Epithelial cell of proximal tubule (primary cell): ENCODE measurements at regions not wholly inside any gene's neighbourhood (a gene's known extent, or its start where the extent isn't known, plus 50 kb on each side); places are given as distances from the start of the nearest gene placed in this dataset.

Experiments used
- DNase-seq: peaks from one replicate; pipeline ENCODE4 v3.0.0-alpha.2; 2011; ENCODE audit warnings: low read depth
- H3K4me3 ChIP-seq: 2 replicates; pipeline ENCODE4 v1.5.1; 2011; ENCODE audit warnings: low read depth, mild to moderate bottlenecking, low read length
- CTCF ChIP-seq: conservative IDR thresholded peaks from 2 replicates; pipeline ENCODE4 v1.5.1; 2012; ENCODE audit warnings: low read depth, mild to moderate bottlenecking, low read length

- no peak for DNase-seq
- no peak for TF ChIP-seq CTCF
- no peak overlapping the region for H3K4me3 ChIP-seq
Observed at GRCh38 chr17:77864234-77865111, 94.0 kb upstream of the TNRC6C start.

- no peak for TF ChIP-seq CTCF
- DNase-seq: no peak
- no peak overlapping the region for H3K4me3 ChIP-seq
Observed at GRCh38 chr17:77865112-77865611, 93.3 kb upstream of the TNRC6C start.

- DNase-seq: no peak
- TF ChIP-seq CTCF: no peak
Observed at GRCh38 chr17:77865716-77866115, 92.8 kb upstream of the TNRC6C start.

GRCh38 chr17:77867308-77867781 lies 91.2 kb upstream of the TNRC6C start:
- no peak for TF ChIP-seq CTCF
- DNase-seq: no peak
- no peak overlapping the region for H3K4me3 ChIP-seq

More at GRCh38 chr17:77865716-77866115, 92.8 kb upstream of the TNRC6C start:
- H3K4me3 ChIP-seq: no peak overlapping the region

- H3K4me3 ChIP-seq: no peak overlapping the region
- no peak for TF ChIP-seq CTCF
Observed at GRCh38 chr17:77867976-77868713, 90.4 kb upstream of the TNRC6C start.

GRCh38 chr17:77869041-77869599 lies 89.4 kb upstream of the TNRC6C start:
- no peak for DNase-seq
- no peak overlapping the region for H3K4me3 ChIP-seq
- no peak for TF ChIP-seq CTCF

More at GRCh38 chr17:77867976-77868713, 90.4 kb upstream of the TNRC6C start:
- no peak for DNase-seq
